Fibroblast of lung (primary cell): ENCODE measurements at regions not wholly inside any gene's neighbourhood (a gene's known extent, or its start where the extent isn't known, plus 50 kb on each side); places are given as distances from the start of the nearest gene placed in this dataset.

Experiments
- DNase-seq, 2 donors: peaks; one replicate each; pipeline versions ENCODE4 v3.0.0 to v3.0.0-alpha.2; 2010; ENCODE audit warnings: low read depth in 2 of 2
- H2AFZ ChIP-seq: 2 replicates; pipeline ENCODE4 v1.5.1; 2012; ENCODE audit warnings: low read length, control low read depth, inconsistent platforms
- H3K27ac ChIP-seq: 2 replicates; pipeline ENCODE4 v1.5.1; 2011; ENCODE audit warnings: low read length, control low read depth; ENCODE audit not compliant: insufficient read depth
- H3K27me3 ChIP-seq: 2 replicates; pipeline ENCODE4 v1.5.1; 2011; ENCODE audit warnings: mild to moderate bottlenecking, low read length; ENCODE audit not compliant: control insufficient read depth, insufficient read depth
- H3K36me3 ChIP-seq: 2 replicates; pipeline ENCODE4 v1.5.1; 2011; ENCODE audit warnings: low read length; ENCODE audit not compliant: control insufficient read depth, insufficient read depth
- H3K4me1 ChIP-seq: 2 replicates; pipeline ENCODE4 v1.5.1; 2011; ENCODE audit warnings: low read length; ENCODE audit not compliant: control insufficient read depth, insufficient read depth; ENCODE audit errors: extremely low read depth
- H3K4me2 ChIP-seq: 2 replicates; pipeline ENCODE4 v1.5.1; 2011; ENCODE audit warnings: low read length, control low read depth; ENCODE audit not compliant: insufficient read depth; ENCODE audit errors: extremely low read depth
- H3K4me3 ChIP-seq, 4 experiments: fragments of 200-600 bp in 1 of 4; sonication (generic) in 1 of 4; replicated peaks in 1 of 4; 2 replicates each; pipeline ENCODE4 v1.5.1; 2011 to 2016; ENCODE audit warnings: low read length in 4 of 4, low read depth in 3 of 4, mild to moderate bottlenecking in 3 of 4, control low read depth in 2 of 4, inconsistent platforms in 1 of 4, mixed read lengths in 1 of 4; ENCODE audit not compliant: insufficient read depth in 1 of 4; ENCODE audit errors: control extremely low read depth in 1 of 4
- H3K79me2 ChIP-seq: 2 replicates; pipeline ENCODE4 v1.5.1; 2012; ENCODE audit warnings: mild to moderate bottlenecking, low read length, inconsistent platforms; ENCODE audit not compliant: control insufficient read depth, insufficient read depth
- H3K9ac ChIP-seq: 2 replicates; pipeline ENCODE4 v1.5.1; 2011; ENCODE audit warnings: mild to moderate bottlenecking, low read length, control low read depth; ENCODE audit not compliant: insufficient read depth
- H3K9me3 ChIP-seq: 2 replicates; pipeline ENCODE4 v1.5.1; 2012; ENCODE audit warnings: low read depth, low read length; ENCODE audit not compliant: control insufficient read depth, insufficient read depth
- H4K20me1 ChIP-seq: 2 replicates; pipeline ENCODE4 v1.5.1; 2011; ENCODE audit warnings: low read length; ENCODE audit not compliant: control insufficient read depth, insufficient read depth; ENCODE audit errors: extremely low read depth
- EZH2 ChIP-seq: IDR thresholded peaks from 2 replicates; pipeline ENCODE4 v1.5.1; 2012; ENCODE audit warnings: low read length, control low read depth, mild to moderate bottlenecking; ENCODE audit errors: missing control alignments
- TF ChIP-seq, protein P1 (sequence below), 2 donors: IDR thresholded peaks in 1 of 2; conservative IDR thresholded peaks in 1 of 2; 1 replicate in 1 of 2; 2 replicates in 1 of 2; pipeline ENCODE4 v1.5.1; 2011 to 2012; ENCODE audit warnings: low read length in 2 of 2, control low read depth in 1 of 2, inconsistent platforms in 1 of 2, low read depth in 1 of 2, mild to moderate bottlenecking in 1 of 2

DNA sequence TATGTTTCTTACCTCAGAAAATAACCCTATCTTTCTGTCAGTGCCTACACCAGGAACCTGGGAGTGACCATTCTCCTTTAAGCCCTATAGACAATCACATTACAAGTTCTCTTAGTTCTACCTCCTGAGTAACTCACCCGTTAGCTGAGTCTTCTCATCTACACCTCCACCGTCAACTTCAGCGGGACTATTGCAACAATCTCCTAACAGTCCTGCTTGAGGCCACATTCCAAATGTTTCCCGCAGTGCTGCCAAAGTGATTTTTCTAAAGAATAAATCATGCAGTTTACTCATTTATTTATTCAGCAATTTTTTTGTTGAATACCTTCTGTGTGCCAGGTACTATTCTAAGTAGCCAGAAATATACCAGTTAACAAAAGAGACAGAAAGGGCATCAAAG, 285.0 kb upstream of the GRIP1 start:
- TF ChIP-seq, protein P1, sequence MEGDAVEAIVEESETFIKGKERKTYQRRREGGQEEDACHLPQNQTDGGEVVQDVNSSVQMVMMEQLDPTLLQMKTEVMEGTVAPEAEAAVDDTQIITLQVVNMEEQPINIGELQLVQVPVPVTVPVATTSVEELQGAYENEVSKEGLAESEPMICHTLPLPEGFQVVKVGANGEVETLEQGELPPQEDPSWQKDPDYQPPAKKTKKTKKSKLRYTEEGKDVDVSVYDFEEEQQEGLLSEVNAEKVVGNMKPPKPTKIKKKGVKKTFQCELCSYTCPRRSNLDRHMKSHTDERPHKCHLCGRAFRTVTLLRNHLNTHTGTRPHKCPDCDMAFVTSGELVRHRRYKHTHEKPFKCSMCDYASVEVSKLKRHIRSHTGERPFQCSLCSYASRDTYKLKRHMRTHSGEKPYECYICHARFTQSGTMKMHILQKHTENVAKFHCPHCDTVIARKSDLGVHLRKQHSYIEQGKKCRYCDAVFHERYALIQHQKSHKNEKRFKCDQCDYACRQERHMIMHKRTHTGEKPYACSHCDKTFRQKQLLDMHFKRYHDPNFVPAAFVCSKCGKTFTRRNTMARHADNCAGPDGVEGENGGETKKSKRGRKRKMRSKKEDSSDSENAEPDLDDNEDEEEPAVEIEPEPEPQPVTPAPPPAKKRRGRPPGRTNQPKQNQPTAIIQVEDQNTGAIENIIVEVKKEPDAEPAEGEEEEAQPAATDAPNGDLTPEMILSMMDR (conservative IDR thresholded peaks at IDR 0.05 in 1 of 2, IDR thresholded peaks at IDR 0.05 in 1 of 2; ENCODE audit: low read depth in 1 of 2, low read length in 2 of 2), result no peak
- no peak for TF ChIP-seq EZH2
- DNase-seq, result peak in 1 of 2 donors; percentile 43
- H3K9me3 ChIP-seq, result no peaks in the 10 kb centered on the region
- H3K36me3 ChIP-seq, result no peaks in the 10 kb centered on the region
- H3K79me2 ChIP-seq, result no peaks in the 10 kb centered on the region
- no peaks in the 10 kb centered on the region for H3K27me3 ChIP-seq
- no peak overlapping the region for H3K27ac ChIP-seq
- no peak overlapping the region for H2AFZ ChIP-seq
- H3K4me2 ChIP-seq, result no peak overlapping the region
- no peak overlapping the region for H3K4me3 ChIP-seq
- no peaks in the 10 kb centered on the region for H4K20me1 ChIP-seq
- H3K4me1 ChIP-seq, result no peaks in the 10 kb centered on the region
- H3K9ac ChIP-seq, result no peak overlapping the region

DNA sequence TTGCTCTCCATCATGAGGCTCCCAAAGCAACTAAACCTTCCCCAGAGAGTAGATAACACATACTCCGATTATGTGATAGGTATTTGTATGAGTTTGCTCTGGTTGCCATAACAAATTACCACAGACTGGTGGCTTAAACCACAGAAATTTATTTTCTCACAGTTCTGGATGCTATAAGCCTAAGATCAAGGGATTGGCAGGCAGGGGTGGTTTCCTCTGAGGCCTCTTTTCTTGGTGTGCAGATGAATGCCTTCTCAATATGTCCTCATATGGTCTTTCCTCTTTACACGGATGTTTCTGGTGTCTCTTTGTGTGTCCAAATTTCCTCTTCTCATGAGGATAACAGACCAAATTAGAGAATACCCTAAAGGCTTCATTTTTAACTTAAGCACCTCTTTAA, 285.8 kb upstream of the GRIP1 start:
- no peaks in the 10 kb centered on the region for H3K9me3 ChIP-seq
- H3K9ac ChIP-seq, result no peak overlapping the region
- no peaks in the 10 kb centered on the region for H3K4me1 ChIP-seq
- no peak overlapping the region for H2AFZ ChIP-seq
- H3K27me3 ChIP-seq, result no peaks in the 10 kb centered on the region
- H3K79me2 ChIP-seq, result no peaks in the 10 kb centered on the region
- H3K36me3 ChIP-seq, result no peaks in the 10 kb centered on the region
- H3K27ac ChIP-seq, result no peak overlapping the region
- no peaks in the 10 kb centered on the region for H4K20me1 ChIP-seq
- H3K4me2 ChIP-seq, result no peak overlapping the region
- DNase-seq, result peak in 1 of 2 donors; percentile 85
- H3K4me3 ChIP-seq, result no peak overlapping the region
- no peak for TF ChIP-seq EZH2
- TF ChIP-seq, protein P1 (conservative IDR thresholded peaks at IDR 0.05 in 1 of 2, IDR thresholded peaks at IDR 0.05 in 1 of 2; ENCODE audit: low read depth in 1 of 2, low read length in 2 of 2), result no peak

DNA sequence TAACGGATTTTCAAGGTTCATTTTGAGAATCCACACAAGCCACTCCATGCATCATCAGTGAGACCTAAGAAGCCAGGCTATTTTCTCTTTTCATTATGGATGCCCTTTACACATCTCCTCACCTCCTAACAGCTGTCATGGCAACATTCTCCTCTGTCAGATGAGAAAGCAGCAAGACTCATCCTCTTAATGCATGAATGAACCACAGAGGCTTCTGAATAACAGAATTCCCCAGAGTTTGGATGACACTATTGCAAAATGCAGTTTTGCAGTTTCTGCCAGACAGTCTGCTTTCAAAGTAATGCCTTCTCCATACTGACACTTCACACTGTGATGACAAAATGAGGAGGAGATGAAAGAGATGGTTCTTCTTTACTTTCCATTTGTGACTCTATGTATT, 286.7 kb upstream of the GRIP1 start:
- no peak for TF ChIP-seq EZH2
- TF ChIP-seq, protein P1 (conservative IDR thresholded peaks at IDR 0.05 in 1 of 2, IDR thresholded peaks at IDR 0.05 in 1 of 2; ENCODE audit: low read depth in 1 of 2, low read length in 2 of 2), result no peak
- no peak overlapping the region for H3K4me2 ChIP-seq
- H3K9me3 ChIP-seq, result no peaks in the 10 kb centered on the region
- no peaks in the 10 kb centered on the region for H3K27me3 ChIP-seq
- no peaks in the 10 kb centered on the region for H3K79me2 ChIP-seq
- no peak overlapping the region for H3K9ac ChIP-seq
- H3K27ac ChIP-seq, result no peak overlapping the region
- H4K20me1 ChIP-seq, result no peaks in the 10 kb centered on the region
- H2AFZ ChIP-seq, result no peak overlapping the region
- no peak overlapping the region for H3K4me3 ChIP-seq
- peak in 1 of 2 donors; percentile 17 for DNase-seq
- H3K36me3 ChIP-seq, result no peaks in the 10 kb centered on the region
- H3K4me1 ChIP-seq, result no peaks in the 10 kb centered on the region
